Glomerular endothelial cell (primary cell): ENCODE measurements at regions not wholly inside any gene's neighbourhood (a gene's known extent, or its start where the extent isn't known, plus 50 kb on each side); places are given as distances from the start of the nearest gene placed in this dataset.
"Not testable (repeated sequence)": the region's sequence is repeated elsewhere in the genome, so short reads cannot be mapped to it uniquely, and the experiment has no call there.

Source experiments
- DNase-seq: peaks from one replicate; pipeline ENCODE4 v3.0.0-alpha.2; 2011; ENCODE audit warnings: low read depth, low spot score; ENCODE audit errors: extremely low read depth

DNA sequence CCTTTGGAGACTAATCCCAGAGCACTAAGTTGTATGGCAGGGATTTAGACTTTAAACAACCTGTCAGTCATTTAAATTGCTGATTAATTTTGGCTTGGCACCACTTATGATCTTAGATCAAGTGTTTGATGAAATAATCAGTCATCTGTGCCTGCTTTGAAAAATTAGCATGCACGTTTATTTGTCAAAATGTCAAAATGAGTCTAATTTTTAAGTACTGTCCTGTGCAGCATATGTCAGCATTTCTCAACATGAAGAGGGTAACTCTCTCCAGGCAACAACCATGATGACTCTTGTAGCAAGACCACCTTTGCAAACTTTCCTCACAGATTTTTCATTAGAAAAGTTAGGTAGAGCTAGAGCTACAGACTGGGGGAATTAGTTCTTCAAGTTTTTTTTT, 155.7 kb upstream of the GJE1 start:
- DNase-seq = no peak

DNA sequence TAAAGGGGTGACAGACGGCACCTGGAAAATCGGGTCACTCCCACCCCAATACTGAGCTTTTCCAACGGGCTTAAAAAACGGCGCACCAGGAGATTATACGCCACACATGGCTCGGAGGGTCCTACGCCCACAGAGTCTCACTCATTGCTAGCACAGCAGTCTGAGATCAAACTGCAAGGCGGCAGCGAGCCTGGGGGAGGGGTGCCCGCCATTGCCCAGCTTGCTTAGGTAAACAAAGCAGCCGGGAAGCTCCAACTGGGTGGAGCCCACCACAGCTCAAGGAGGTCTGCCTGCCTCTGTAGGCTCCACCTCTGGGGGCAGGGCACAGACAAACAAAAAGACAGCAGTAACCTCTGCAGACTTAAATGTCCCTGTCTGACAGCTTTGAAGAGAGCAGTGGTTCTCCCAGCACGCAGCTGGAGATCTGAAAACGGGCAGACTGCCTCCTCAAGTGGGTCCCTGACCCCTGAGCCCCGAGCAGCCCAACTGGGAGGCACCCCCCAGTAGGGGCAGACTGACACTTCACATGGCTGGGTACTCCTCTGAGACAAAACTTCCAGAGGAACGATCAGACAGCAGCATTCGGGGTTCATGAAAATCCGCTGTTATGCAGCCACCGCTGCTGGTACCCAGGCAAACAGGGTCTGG, 162.8 kb upstream of the GJE1 start:
- not testable (repeated sequence) for DNase-seq

DNA sequence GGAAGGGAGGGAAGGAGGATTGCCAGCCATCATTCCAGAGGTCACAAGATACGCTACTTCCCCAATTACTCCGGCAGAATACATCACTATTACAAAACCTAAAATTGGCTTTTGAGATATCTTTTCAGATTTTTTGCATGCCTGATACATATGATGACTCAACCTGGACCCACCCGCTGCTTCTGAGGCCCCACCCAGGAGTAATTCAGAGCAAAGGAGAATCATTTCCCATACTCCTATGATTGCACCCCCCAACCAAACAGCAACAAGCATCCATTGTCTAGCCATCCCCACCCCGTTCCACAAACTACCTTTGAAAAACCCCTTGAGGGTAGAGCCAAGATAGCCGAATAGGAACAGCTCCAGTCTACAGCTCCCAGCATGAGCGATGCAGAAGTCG, 163.5 kb upstream of the GJE1 start:
- DNase-seq = no peak

DNA sequence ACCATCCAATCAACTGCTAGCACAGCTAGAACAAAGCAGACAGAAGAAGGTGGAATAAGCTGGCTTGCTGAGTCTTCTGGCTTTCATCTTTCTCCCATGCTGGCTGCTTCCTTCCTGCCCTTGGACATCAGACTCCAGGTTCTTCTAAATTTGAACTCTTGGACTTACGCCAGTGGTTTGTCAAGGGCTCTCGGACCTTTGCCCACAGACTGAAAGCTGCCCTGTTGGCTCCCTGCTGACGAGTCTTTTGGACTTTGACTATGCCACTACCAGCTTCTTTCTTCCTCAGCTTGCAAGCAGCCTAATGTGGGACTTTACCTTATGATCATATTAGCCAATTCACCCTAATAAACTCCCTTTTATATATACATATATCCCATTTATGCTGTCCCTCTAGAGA, 164.1 kb upstream of the GJE1 start:
- no peak for DNase-seq

DNA sequence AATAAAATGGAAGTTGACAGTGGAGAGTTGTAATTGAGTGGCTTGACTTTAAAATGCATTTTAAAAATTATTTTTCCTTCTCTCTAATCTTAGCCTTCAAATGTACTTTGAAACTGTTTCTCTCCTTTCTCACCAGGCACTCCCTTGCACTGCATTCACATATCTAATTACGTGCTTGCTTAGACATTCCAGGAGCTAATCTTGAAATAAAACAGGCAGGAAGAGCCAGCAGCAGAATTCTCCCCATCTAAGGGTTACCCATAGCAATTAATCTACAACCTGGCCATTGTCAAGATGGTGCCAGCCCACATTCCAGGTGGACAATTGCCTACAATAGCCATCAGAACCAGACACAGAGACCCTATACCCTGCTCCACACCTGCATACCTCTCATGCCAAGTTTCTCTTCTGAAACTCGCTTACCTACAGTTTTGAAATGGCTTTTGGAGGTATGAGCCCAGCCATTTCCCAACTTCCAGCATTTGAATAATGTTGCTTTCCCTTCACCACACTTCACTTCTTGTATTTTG, 167.6 kb upstream of the GJE1 start:
- DNase-seq = no peak

DNA sequence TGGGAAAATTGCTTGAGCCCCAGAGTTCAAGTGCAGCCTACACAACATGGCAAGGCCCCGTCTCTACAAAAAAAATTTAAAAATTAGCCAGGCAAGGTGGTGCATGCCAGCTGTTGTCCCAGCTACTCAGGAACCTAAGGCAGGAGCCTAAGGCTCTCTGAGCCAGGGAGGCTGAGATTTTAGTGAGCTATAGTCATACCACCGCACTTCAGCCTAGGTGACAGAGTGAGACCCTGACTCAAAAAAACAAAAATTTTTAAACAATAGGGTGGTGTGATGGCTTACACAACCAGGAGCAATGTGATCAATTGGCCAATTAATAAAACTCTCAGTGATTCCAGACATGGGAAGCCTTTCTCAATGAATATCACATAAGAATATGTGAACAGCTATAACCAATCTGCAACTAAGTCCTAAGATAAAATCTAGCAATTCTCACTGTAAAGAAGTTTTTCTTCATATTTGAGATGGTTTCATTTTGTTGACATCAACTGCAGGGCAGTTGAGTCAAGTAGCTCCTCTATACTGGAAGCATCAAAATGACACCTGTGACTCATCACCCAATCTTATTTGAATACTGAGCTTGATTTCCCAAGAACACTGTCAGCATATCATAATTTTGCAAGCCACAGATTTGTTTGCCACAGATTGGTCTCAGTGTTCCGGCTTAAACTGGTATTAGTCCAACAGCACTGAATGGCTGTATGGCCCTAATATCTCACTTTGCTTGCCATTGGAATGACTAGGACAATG, 169.0 kb upstream of the GJE1 start:
- no peak for DNase-seq

DNA sequence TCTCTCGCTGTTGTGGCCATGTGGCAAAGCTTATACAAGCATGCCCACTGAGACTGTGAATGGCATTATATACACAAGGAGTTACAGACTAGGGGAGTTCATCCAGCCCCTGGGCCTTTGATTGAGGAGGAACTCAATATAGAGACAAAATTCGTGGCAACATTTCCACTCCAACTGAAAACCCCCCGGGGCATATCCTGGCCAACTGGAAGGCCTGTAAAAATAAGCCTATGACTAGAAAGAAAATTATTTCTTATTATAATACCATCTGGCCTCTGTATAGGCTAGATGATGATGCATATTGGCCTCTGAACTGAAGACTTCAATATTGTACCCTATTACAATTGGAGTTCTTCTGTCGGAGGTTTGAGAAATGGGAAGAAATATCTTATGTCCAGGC, 175.5 kb upstream of the GJE1 start:
- no peak for DNase-seq

DNA sequence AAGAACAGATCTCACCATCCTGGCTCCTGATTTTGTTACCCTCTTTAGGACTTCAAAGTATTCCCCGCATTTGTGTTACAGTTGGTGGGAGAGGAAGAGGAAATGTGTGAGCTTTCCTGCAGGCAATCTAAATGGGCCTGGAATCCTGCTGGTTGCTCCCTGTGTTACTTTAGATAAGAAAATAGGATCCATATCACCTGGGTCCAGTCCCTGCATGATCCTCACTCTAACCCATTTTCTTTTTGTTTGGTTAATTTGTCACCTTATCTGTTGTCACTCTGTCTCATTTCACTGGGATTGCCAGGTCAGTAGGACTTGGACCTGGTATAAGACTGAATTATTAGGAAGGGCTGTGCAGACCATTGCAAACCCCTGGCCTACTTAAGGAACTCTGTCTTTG, 175.9 kb upstream of the GJE1 start:
- DNase-seq = no peak

DNA sequence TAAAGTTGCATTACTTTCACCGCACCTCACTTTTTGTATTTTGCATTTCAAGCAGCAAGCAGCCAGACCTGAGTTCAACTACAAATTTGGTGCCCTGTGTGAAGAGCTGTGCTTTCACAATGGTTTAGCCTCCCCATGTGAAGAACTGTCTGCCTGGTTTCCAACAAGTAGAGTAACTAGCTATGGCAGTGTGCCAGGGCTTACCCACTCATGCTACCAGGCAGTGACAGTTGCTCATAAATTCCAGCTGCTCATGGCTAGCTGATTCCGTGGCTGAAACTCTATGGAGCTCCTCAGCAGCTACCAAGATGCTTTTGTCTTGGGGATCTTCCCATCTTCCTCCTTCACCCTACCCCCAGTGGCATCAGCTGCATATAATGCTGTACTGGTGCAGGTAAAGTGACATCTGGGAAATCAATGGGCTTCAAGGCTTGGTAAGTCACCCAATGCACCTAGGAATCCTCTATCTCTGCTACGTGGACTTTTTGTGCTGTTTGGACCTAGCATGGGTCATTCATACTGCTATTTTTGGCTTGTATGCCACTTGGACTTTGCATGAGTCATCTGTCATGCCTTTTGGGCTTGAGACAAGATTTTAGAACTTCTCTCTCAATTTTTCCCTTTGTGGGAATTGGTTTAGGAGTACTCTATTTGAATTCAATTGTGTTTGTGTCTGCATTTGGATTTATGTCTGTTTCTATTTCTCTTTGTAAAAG, 176.5 kb upstream of the GJE1 start:
- DNase-seq = no peak

DNA sequence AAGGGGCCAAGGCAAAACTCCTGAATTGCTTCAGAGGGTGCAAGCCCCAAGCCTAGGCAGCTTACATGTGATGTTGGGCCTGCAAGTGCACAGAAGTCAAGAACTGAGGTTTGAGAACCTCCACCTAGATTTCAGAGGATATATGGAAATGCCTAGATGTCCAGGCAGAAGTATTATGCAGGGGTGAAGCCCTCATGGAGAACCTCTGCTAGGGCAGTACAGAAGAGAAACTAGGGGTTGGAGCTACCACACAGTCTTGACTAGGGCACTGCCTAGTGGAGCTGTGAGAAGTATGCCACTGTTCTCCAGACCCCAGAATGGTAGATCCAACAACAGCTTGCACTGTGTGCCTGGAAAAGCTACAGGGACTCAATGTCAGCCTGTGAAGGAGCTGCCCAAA, 179.7 kb upstream of the GJE1 start:
- no peak for DNase-seq

DNA sequence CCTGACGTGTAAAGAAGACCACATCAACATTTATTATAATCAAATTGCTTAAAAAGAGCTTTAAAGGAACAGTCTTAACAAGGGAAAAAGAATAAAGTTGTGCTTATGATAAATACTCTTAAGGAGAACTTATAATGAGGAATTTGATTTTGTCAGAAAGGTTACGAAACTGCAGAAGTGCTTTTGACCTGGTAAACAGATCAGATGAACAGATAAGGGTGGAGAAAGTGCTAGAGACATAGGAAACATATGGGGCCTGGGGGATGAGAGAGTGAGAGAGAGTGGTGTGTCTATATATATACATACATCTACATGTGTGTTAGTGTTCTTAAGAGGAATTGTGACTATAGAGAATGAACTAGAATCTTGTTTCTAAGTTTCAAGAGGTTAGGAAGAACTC, 186.2 kb upstream of the GJE1 start:
- no peak for DNase-seq

DNA sequence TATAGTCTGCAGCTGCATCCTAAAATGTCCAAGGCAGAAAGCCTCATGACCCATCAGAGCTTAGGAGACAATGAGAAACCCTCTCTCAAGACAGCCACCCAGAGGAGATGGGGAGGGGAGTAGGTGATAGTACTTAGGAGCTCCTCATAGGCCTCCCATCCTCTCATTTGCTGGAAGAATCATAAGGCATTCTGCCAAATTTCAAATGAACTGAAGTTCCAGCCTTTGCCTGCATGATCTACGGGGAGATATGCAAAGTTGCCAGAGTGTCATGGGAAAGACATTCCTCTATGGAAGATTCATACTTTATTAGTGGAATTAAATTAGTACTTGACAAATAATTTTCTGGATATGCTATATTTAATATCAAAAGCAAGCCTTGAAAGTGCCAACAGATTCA, 194.1 kb upstream of the GJE1 start:
- DNase-seq = no peak

DNA sequence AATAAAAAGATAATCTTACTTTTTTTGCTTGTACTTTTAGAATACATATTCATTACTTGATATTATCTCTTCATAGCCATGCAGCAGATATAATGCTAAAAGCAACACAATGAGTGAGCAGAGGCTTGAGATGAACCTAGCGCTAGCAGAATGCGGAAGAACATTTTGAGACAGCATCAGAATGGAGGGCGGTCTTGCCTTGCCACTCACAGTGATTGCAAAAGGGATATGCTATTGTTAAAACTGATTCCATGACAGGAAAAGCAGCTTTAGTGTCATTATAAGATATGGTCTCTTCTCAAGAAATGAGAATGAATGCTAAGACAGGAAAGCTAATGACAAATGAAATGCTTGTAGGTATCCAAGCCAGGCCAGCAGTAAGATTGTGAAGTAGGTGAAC, 200.0 kb upstream of the GJE1 start:
- no peak for DNase-seq

DNA sequence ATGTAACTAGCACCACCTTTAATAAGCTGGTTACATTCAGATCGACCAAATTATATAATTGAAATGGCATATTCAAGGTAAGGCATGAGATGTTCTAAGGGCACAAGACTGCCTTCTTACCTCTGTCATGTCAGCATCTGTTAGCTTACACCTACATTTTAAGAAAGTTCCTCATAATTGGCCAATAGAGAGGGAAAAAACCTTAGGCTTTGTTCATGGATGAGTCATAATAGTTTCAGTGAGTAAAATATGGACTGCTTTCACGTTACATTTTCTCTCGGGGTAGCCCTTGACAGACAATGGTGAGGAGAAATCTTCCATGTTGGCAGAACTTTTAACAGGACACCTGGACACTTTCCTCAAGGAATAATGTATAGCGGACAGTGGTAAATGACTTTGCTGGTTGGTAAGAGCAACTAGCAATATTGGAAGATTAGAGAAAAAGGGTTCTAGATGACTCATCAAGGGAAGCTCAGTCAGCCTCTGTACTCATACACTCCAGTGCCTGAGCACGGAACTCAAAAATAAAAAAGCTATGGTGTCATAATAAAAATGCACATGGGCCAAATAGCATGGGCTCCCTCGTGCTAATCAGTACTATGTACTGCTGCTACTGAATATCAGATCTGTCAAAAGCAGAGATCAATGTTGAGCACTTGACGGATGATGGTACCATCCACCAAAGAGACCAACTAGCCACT, 206.4 kb upstream of the GJE1 start:
- DNase-seq = not testable (repeated sequence)

DNA sequence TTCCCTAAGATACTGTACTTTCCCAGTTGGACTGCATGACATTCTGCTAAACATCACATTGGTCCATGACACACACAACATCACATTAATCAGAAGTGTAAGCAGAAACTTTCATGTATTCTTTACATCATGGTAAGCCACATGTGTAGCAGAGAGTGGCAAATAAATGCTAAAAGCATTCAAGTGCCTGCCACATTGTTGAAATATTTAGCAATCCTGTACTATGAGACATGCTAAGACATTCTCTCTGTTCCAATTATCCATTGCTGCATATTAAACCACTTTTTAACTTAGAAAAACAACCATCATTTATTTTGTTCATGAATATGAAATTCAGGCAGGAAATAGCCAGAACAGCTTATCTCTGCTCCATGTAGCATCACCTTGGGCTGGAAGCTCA, 207.7 kb upstream of the GJE1 start:
- DNase-seq = no peak

DNA sequence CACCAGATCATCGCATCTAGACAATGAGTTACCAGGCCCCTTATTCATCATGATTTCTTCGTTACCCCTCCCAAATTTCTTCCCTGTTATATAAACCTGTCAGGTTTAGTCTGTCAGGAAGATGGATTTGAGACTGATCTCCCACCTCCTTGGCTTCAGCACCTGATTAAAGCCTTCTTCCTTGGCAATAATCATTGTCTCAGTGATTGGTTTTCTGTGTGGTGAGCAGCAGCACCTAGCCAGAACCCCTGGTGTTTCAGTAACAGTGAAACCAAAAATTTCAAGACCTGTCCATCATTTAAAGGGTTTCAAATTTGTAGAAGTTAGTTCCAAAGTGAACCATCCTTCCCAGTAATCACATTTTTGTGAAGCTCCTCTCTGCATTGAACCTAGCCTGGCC, 209.8 kb upstream of the GJE1 start:
- DNase-seq = no peak

DNA sequence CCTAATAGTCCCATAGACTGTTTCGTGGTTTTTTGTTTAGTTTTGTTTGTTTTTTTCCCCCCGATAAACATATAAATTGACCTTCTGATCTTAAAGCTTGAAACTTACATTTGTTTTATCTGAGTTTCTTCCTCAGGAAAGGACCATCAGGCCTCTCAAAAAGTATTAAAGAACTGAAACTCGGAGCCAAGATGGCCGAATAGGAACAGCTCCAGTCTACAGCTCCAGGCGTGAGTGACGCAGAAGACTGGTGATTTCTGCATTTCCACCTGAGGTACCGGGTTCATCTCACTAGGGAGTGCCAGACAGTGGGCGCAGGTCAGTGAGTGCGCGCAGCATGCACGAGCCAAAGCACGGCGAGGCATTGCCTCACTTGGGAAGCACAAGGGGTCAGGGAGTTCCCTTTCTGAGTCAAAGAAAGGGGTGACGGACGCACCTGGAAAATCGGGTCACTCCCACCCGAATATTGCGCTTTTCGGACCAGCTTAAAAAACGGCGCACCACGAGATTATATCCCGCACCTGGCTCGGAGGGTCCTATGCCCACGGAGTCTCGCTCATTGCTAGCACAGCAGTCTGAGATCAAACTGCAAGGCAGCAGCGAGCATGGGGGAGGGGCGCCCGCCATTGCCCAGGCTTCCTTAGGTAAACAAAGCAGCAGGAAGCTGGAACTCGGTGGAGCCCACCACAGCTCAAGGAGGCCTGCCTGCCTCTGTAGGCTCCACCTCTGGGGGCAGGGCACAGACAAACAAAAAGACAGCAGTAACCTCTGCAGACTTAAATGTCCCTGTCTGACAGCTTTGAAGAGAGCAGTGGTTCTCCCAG, 215.8 kb upstream of the GJE1 start:
- DNase-seq = not testable (repeated sequence)

DNA sequence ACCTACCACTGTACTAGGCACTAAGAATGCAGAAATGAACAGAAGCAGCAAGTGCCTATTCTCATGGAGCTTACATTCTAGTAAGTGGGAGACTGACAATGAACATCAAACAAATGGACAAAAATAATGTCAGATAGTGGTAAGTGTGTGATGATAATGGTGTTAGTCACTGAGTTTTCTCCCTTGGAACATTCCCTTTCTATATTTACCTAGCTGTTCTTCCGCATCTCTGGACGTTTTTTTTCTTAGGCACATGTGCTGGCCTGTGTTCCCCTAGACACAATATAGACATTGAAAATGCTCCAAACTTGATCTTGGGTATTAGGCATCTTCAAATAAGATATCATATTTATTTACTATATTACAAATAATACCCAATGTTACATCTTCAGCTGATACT, 218.1 kb upstream of the GJE1 start:
- DNase-seq = no peak

DNA sequence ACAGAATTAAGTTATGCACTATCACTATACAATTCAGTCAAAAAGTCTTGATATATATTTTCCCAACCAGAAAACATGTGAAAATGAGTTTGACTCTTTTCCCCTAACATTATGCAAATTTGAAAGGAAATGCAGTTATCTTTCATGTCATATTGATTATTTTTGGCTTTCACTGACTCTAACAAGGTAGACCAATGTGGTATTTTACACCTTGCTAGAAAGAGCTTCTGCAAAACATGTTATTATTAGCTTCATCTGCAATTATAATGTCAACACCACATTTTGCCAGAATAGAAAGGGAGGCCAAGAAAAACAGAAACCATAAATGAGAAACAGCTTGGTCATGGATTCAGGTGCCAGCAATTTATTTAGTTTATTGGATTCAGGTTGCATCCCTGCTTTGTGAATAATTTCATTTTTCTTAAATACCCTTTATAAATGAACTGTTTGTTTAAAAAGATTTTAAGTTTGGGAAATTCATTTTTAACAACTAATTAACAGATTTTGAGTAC, 226.1 kb upstream of the GJE1 start:
- DNase-seq = no peak

DNA sequence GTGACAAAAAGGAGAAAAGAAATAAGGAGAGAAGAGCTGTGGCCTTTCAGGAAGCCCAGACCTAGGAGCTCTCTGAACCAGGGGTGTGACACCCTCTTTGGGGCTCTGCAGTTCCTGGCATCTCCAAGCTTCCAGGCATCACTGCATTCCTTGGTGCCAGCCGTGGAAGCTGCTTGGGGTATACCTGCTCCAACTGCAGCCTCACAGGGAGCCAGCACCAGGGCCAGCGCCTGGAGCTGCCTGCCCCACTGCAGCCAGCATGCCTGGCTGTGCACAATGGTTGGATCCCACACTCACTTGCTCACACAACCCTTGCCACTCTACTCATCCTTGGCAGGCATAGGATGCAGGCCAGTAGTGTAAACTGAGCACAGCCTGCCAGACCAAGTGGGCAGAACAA, 242.1 kb upstream of the GJE1 start:
- no peak for DNase-seq
